GM23338 (cell line): ENCODE measurements at regions not wholly inside any gene's neighbourhood (a gene's known extent, or its start where the extent isn't known, plus 50 kb on each side); places are given as distances from the start of the nearest gene placed in this dataset.

Experiments
- ATAC-seq: fragments of 200-7000 bp; cut with Tn5 transposase; 3 replicates; pipeline ENCODE4 v1.9.1; 2020
- DNase-seq: peaks from one replicate; pipeline ENCODE4 v3.0.0-alpha.2; 2015; ENCODE audit warnings: low spot score
- H2AFZ ChIP-seq: fragments of 200-600 bp; sonication (generic); 2 replicates; pipeline ENCODE4 v1.8.0; 2016; ENCODE audit warnings: antibody characterized with exemption, mild to moderate bottlenecking, moderate library complexity
- H3F3A ChIP-seq: fragments of 200-600 bp; sonication (generic); replicated peaks from 2 replicates; pipeline ENCODE4 v1.8.0; 2017; ENCODE audit warnings: antibody characterized with exemption, mixed run types, low read depth
- H3K27ac ChIP-seq: fragments of 200-600 bp; sonication (generic); 2 replicates; pipeline ENCODE4 v1.6.1; 2016; ENCODE audit warnings: low read depth
- H3K27me3 ChIP-seq: fragments of 200-600 bp; sonication (generic); 2 replicates; pipeline ENCODE4 v1.8.0; 2016; ENCODE audit warnings: mild to moderate bottlenecking, mixed run types, moderate library complexity; ENCODE audit not compliant: insufficient read depth
- H3K36me3 ChIP-seq: fragments of 200-600 bp; sonication (generic); 2 replicates; pipeline ENCODE4 v1.8.0; 2016; ENCODE audit warnings: mild to moderate bottlenecking; ENCODE audit not compliant: insufficient read depth
- H3K4me1 ChIP-seq: fragments of 200-600 bp; sonication (generic); 2 replicates; pipeline ENCODE4 v1.8.0; 2016; ENCODE audit warnings: mild to moderate bottlenecking, moderate library complexity; ENCODE audit not compliant: insufficient read depth
- H3K4me2 ChIP-seq: fragments of 200-600 bp; sonication (generic); 2 replicates; pipeline ENCODE4 v1.7.1; 2017; ENCODE audit warnings: mixed run types
- H3K4me3 ChIP-seq: fragments of 200-600 bp; sonication (generic); 2 replicates; pipeline ENCODE4 v1.6.1; 2016; ENCODE audit warnings: mixed run types
- H3K79me2 ChIP-seq: fragments of 200-600 bp; sonication (generic); replicated peaks from 2 replicates; pipeline ENCODE4 v1.8.0; 2017; ENCODE audit warnings: mild to moderate bottlenecking; ENCODE audit not compliant: insufficient read depth
- H3K9me2 ChIP-seq: fragments of 200-600 bp; sonication (generic); 2 replicates; pipeline ENCODE4 v1.8.0; 2017; ENCODE audit not compliant: insufficient read depth
- H4K20me1 ChIP-seq: fragments of 200-600 bp; sonication (generic); replicated peaks from 2 replicates; pipeline ENCODE4 v1.8.0; 2017; ENCODE audit warnings: mild to moderate bottlenecking; ENCODE audit not compliant: insufficient read depth
- H3K27ac Mint-ChIP-seq: 2 replicates; pipeline ENCODE4 v1.8.0; 2020; ENCODE audit warnings: inconsistent platforms, mild to moderate bottlenecking, moderate library complexity, mixed read lengths
- H3K27me3 Mint-ChIP-seq: 3 replicates; pipeline ENCODE4 v1.8.0; 2022; ENCODE audit warnings: low read depth, mild to moderate bottlenecking, moderate library complexity, mixed read lengths, inconsistent platforms; ENCODE audit not compliant: insufficient read depth, poor library complexity
- H3K36me3 Mint-ChIP-seq: 3 replicates; pipeline ENCODE4 v1.8.0; 2021; ENCODE audit warnings: low read depth, mild to moderate bottlenecking, inconsistent platforms, moderate library complexity, mixed read lengths
- H3K4me1 Mint-ChIP-seq: 3 replicates; pipeline ENCODE4 v1.8.0; 2020; ENCODE audit warnings: mild to moderate bottlenecking, inconsistent platforms, mixed read lengths
- H3K4me3 Mint-ChIP-seq: 3 replicates; pipeline ENCODE4 v1.8.0; 2021; ENCODE audit warnings: moderate library complexity, mild to moderate bottlenecking, inconsistent platforms, mixed read lengths
- H3K9me3 Mint-ChIP-seq: 3 replicates; pipeline ENCODE4 v1.8.0; 2020; ENCODE audit warnings: moderate library complexity, mild to moderate bottlenecking, inconsistent platforms, mixed read lengths
- CREB1 ChIP-seq: fragments of 250-450 bp; sonication (Bioruptor Pico); IDR thresholded peaks from 2 replicates; pipeline ENCODE4 v1.5.0; 2020; ENCODE audit warnings: low read depth, mild to moderate bottlenecking, moderate library complexity
- CTCF ChIP-seq, 2 experiments: fragments of 200-600 bp in 1 of 2; sonication (generic) in 1 of 2; conservative IDR thresholded peaks; 2 replicates each; pipeline versions ENCODE4 v1.5.1 to v1.6.1; 2016 to 2017; ENCODE audit warnings: antibody characterized with exemption in 2 of 2, low read depth in 2 of 2, mild to moderate bottlenecking in 2 of 2, moderate library complexity in 1 of 2
- ETS1 ChIP-seq: IDR thresholded peaks from 2 replicates; pipeline ENCODE4 v1.6.1; 2016; ENCODE audit warnings: antibody characterized with exemption
- EZH2 ChIP-seq: fragments of 200-600 bp; sonication (generic); IDR thresholded peaks from one replicate; pipeline ENCODE4 v1.8.0; 2017; ENCODE audit warnings: antibody characterized with exemption, mild to moderate bottlenecking, low read depth; ENCODE audit not compliant: unreplicated experiment
- EZH2phosphoT487 ChIP-seq: fragments of 200-600 bp; sonication (generic); IDR thresholded peaks from one replicate; pipeline ENCODE4 v1.8.1; 2018; ENCODE audit warnings: antibody characterized with exemption; ENCODE audit not compliant: unreplicated experiment
- JUNB ChIP-seq: IDR thresholded peaks from one replicate; pipeline ENCODE4 v1.6.1; 2016; ENCODE audit warnings: antibody characterized with exemption; ENCODE audit not compliant: unreplicated experiment
- NANOG ChIP-seq: IDR thresholded peaks from 2 replicates; pipeline ENCODE4 v1.6.1; 2016; ENCODE audit warnings: antibody characterized with exemption, borderline replicate concordance
- POLR2AphosphoS5 ChIP-seq: IDR thresholded peaks from 2 replicates; pipeline ENCODE4 v1.6.1; 2016; ENCODE audit warnings: antibody characterized with exemption, low read depth
- REST ChIP-seq: IDR thresholded peaks from one replicate; pipeline ENCODE4 v1.6.1; 2018; ENCODE audit warnings: antibody characterized with exemption; ENCODE audit not compliant: unreplicated experiment
- STAT1 ChIP-seq: IDR thresholded peaks from one replicate; pipeline ENCODE4 v1.6.1; 2016; ENCODE audit warnings: antibody characterized with exemption; ENCODE audit not compliant: unreplicated experiment
- ZNF114 ChIP-seq: fragments of 250-450 bp; sonication (Bioruptor Pico); IDR thresholded peaks from 2 replicates; pipeline ENCODE4 v1.5.0; 2020; ENCODE audit warnings: mild to moderate bottlenecking, moderate library complexity
- ZNF331 ChIP-seq: fragments of 250-450 bp; sonication (Bioruptor Pico); IDR thresholded peaks from 2 replicates; pipeline ENCODE4 v1.5.0; 2020; ENCODE audit warnings: low read depth, mild to moderate bottlenecking, moderate library complexity
- ZNF462 ChIP-seq: fragments of 250-450 bp; sonication (Bioruptor Pico); IDR thresholded peaks from 2 replicates; pipeline ENCODE4 v1.5.0; 2020; ENCODE audit warnings: mild to moderate bottlenecking, moderate library complexity

- Histone ChIP-seq H3K36me3 (no peaks in the 10 kb centered on the region), H4K20me1 (no peaks in the 10 kb centered on the region), H3K79me2 (no peaks in the 10 kb centered on the region), H3K27ac (peak overlapping the region; percentile 51), H3K27me3 (no peaks in the 10 kb centered on the region), H3K9me2 (no peaks in the 10 kb centered on the region), H3K4me3 (no peak overlapping the region), H2AFZ (no peak overlapping the region), H3K4me2 (peak overlapping the region; percentile 19), H3F3A (no peaks in the 10 kb centered on the region), H3K4me1 (peaks cover 26% of the 10 kb centered on the region)
- Mint-ChIP-seq H3K9me3 (peaks cover 24% of the 10 kb centered on the region), H3K4me3 (no peak overlapping the region), H3K36me3 (peaks cover 9% of the 10 kb centered on the region), H3K27me3 (no peaks in the 10 kb centered on the region), H3K4me1 (peaks cover 29% of the 10 kb centered on the region), H3K27ac (peak overlapping the region; percentile 91)
- ATAC-seq (0 out of 3 replicates have a peak, but pooled peaks have one; percentile 30), DNase-seq (peak; percentile 22)
- TF ChIP-seq STAT1 (no peak), ZNF462 (CRISPR knock-in tag) (no peak), ZNF114 (CRISPR knock-in tag) (no peak), NANOG (no peak), ZNF331 (CRISPR knock-in tag) (no peak), POLR2AphosphoS5 (no peak), JUNB (no peak), ETS1 (no peak), REST (no peak), CREB1 (CRISPR knock-in tag) (no peak), CTCF (conservative IDR thresholded peaks at IDR 0.05; ENCODE audit: low read depth in 2 of 2) (no peak), EZH2phosphoT487 (no peak), EZH2 (no peak)
These were observed 403.2 kb upstream of the RASGEF1B start for GRCh38 chr4:81874661-81875515.
